Right lobe of liver (tissue), 6 donors: ENCODE measurements at regions not wholly inside any gene's neighbourhood (a gene's known extent, or its start where the extent isn't known, plus 50 kb on each side); places are given as distances from the start of the nearest gene placed in this dataset.

Experiments used
- ATAC-seq, 4 donors: fragments of 200-7000 bp; cut with Tn5 transposase; one replicate each; pipeline ENCODE4 v1.9.1; 2020; ENCODE audit warnings: mild to moderate bottlenecking in 4 of 4, moderate library complexity in 4 of 4
- DNase-seq, 3 donors: peaks; one replicate each; pipeline ENCODE4 v3.0.0-alpha.2; 2020
- H3K27ac ChIP-seq, 3 donors: fragments of 200-600 bp; one replicate each; pipeline ENCODE4 v1.8.0; 2022
- H3K27me3 ChIP-seq, 2 donors: fragments of 200-600 bp; one replicate each; pipeline ENCODE4 v1.8.0; 2022
- H3K36me3 ChIP-seq, 4 donors: fragments of 200-600 bp; sonication (generic) in 1 of 4; one replicate each; pipeline versions ENCODE4 v1.5.1 to v1.8.0; 2017 to 2022; ENCODE audit warnings: control low read depth in 1 of 4
- H3K4me1 ChIP-seq, 4 donors: fragments of 200-600 bp; sonication (generic) in 1 of 4; one replicate each; pipeline versions ENCODE4 v1.5.1 to v1.8.0; 2017 to 2022; ENCODE audit warnings: control low read depth in 1 of 4
- H3K4me3 ChIP-seq, 3 donors: fragments of 200-600 bp; one replicate each; pipeline ENCODE4 v1.8.0; 2022
- H3K9me3 ChIP-seq, 4 donors: fragments of 200-600 bp; sonication (generic) in 1 of 4; one replicate each; pipeline versions ENCODE4 v1.5.1 to v1.8.0; 2017 to 2022; ENCODE audit warnings: control low read depth in 1 of 4
- POLR2A ChIP-seq: fragments of 450-650 bp; IDR thresholded peaks from one replicate; pipeline ENCODE4 v1.6.1; 2017; ENCODE audit warnings: antibody characterized with exemption, mild to moderate bottlenecking
- WGBS: methylation state at CpG from one replicate; pipeline ENCODE4 v1.1.6; 2018; ENCODE audit warnings: low coverage, low lambda C conversion rate; ENCODE audit not compliant: insufficient coverage; ENCODE audit errors: missing lambda C conversion rate; 5-methylcytosine and 5-hydroxymethylcytosine counted together
- intact Hi-C, 2 donors: fragments of 100-400 bp; cut with DNase I; formaldehyde crosslinking; loops; one replicate each; pipeline versions ENCODE4 v1.11.2 to v1.14.1; 2022
- TF ChIP-seq, protein P1 (sequence below), 4 donors: fragments of 200-600 bp in 3 of 4; fragments of 450-650 bp in 1 of 4; IDR thresholded peaks; one replicate each; pipeline versions ENCODE4 v1.5.1 to v1.8.0; 2016 to 2022; ENCODE audit warnings: antibody characterized with exemption in 4 of 4, mild to moderate bottlenecking in 2 of 4
- donor health status: DM: no; HTN: yes; CAD: no.
- donor health status: DM: no; HTN: no; CAD: no.
- donor health status: DM: no; HTN: no; CAD: no.
- donor health status: DM: no; HTN: yes; CAD: no.
- donor health status: DM: no; HTN: yes; CAD: no.

GRCh38 chr5:143516249-143516648 lies 112.8 kb upstream of the NR3C1 start:
- TF ChIP-seq, protein P1, sequence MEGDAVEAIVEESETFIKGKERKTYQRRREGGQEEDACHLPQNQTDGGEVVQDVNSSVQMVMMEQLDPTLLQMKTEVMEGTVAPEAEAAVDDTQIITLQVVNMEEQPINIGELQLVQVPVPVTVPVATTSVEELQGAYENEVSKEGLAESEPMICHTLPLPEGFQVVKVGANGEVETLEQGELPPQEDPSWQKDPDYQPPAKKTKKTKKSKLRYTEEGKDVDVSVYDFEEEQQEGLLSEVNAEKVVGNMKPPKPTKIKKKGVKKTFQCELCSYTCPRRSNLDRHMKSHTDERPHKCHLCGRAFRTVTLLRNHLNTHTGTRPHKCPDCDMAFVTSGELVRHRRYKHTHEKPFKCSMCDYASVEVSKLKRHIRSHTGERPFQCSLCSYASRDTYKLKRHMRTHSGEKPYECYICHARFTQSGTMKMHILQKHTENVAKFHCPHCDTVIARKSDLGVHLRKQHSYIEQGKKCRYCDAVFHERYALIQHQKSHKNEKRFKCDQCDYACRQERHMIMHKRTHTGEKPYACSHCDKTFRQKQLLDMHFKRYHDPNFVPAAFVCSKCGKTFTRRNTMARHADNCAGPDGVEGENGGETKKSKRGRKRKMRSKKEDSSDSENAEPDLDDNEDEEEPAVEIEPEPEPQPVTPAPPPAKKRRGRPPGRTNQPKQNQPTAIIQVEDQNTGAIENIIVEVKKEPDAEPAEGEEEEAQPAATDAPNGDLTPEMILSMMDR (IDR thresholded peaks at IDR 0.05), result no peak
- no peak for TF ChIP-seq POLR2A
- intact Hi-C loops, result loop anchor here in 1 of 2 donors (10.0 kb wide), 1 partner anchor 169 kb away; no protein-coding TSS in a partner anchor
- WGBS, result 100% methylated on average over 1 of the region's 1 CpG
- Histone ChIP-seq H3K27me3 (no peaks in the 10 kb centered on the region), H3K9me3 (no peaks in the 10 kb centered on the region), H3K36me3 (no peaks in the 10 kb centered on the region), H3K4me1 (peaks cover 0 to 32% (median 3%) of the 10 kb centered on the region in 4 donors), H3K4me3 (no peak overlapping the region), H3K27ac (no peak overlapping the region)
- DNase-seq (no peak), ATAC-seq (no peak)

- DNase-seq, result peak; percentile 30 to 75 (median 62)
- Histone ChIP-seq H3K27ac (no peak overlapping the region), H3K4me3 (no peak overlapping the region), H3K36me3 (no peaks in the 10 kb centered on the region), H3K9me3 (no peaks in the 10 kb centered on the region), H3K4me1 (peaks cover 0 to 32% (median 3%) of the 10 kb centered on the region in 4 donors), H3K27me3 (no peaks in the 10 kb centered on the region)
- peak; percentile 82 to 94 (median 89) for ATAC-seq
- TF ChIP-seq, protein P1 (IDR thresholded peaks at IDR 0.05), result no peak
- no peak for TF ChIP-seq POLR2A
- intact Hi-C loops, result loop anchor here in 1 of 2 donors (10.0 kb wide), 1 partner anchor 169 kb away; no protein-coding TSS in a partner anchor
- 37% methylated on average over 4 of the region's 5 CpGs for WGBS
Observed at GRCh38 chr5:143515829-143516228, 112.3 kb upstream of the NR3C1 start.

GRCh38 chr5:143514616-143515335 lies 111.3 kb upstream of the NR3C1 start:
- TF ChIP-seq, protein P1 (IDR thresholded peaks at IDR 0.05), result no peak
- TF ChIP-seq POLR2A, result no peak
- intact Hi-C loops, result loop anchor here in 1 of 2 donors (10.0 kb wide), 1 partner anchor 170 kb away; no protein-coding TSS in a partner anchor
- DNase-seq (peak in 1 of 3 donors; percentile 53), ATAC-seq (peak; percentile 48 to 68 (median 60))
- Histone ChIP-seq H3K9me3 (no peaks in the 10 kb centered on the region), H3K27me3 (no peaks in the 10 kb centered on the region), H3K36me3 (no peaks in the 10 kb centered on the region), H3K4me1 (peaks cover 0 to 36% (median 3%) of the 10 kb centered on the region in 4 donors), H3K4me3 (no peak overlapping the region), H3K27ac (no peak overlapping the region)

DNA sequence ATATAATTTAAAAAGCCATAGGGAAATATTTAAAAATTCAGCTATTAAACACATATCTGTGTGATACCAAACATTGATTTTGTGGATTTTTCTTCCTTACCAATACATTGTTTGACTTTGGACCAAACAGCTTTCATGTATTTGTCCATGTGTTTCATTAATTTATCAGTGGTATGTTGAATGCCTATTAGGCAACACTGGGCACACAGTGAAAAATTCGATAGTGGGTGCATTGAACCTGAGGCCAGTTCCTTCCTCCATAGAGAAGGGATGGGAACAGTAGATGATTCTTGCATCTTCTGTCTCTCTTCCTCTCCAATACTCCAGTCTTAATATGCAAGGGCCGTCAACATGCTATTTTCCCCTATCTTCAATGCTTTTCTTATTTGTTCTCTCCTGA lies 110.2 kb upstream of the NR3C1 start:
- Histone ChIP-seq H3K9me3 (no peaks in the 10 kb centered on the region), H3K4me3 (no peak overlapping the region), H3K27me3 (no peaks in the 10 kb centered on the region), H3K27ac (peak overlapping the region in 1 of 3 donors; percentile 26), H3K4me1 (peaks cover 0 to 46% (median 8%) of the 10 kb centered on the region in 4 donors), H3K36me3 (no peaks in the 10 kb centered on the region)
- TF ChIP-seq, protein P1 (IDR thresholded peaks at IDR 0.05), result no peak
- TF ChIP-seq POLR2A, result no peak
- ATAC-seq (peak; percentile 68 to 79 (median 72)), DNase-seq (no peak)
- intact Hi-C loops, result loop anchor here in 1 of 2 donors (10.0 kb wide), 1 partner anchor 171 kb away; no protein-coding TSS in a partner anchor
- WGBS, result 0% methylated on average over 1 of the region's 2 CpGs
